ENCODE measurements at regions not wholly inside any gene's neighbourhood (a gene's known extent, or its start where the extent isn't known, plus 50 kb on each side); places are given as distances from the start of the nearest gene placed in this dataset.
"Not testable (repeated sequence)": the region's sequence is repeated elsewhere in the genome, so short reads cannot be mapped to it uniquely, and the experiment has no call there.

- Histone ChIP-seq H3K4me3 (ENCODE audit: insufficient read length, low read depth) (no peak overlapping the region), H3K36me3 (ENCODE audit: insufficient read depth, insufficient read length, low read length) (no peaks in the 10 kb centered on the region), H3K4me1 (ENCODE audit: insufficient read depth, insufficient read length) (no peaks in the 10 kb centered on the region), H3K27me3 (ENCODE audit: insufficient read depth, insufficient read length) (no peaks in the 10 kb centered on the region), H3K9ac (ENCODE audit: insufficient read length, low read depth) (no peak overlapping the region), H3K9me3 (ENCODE audit: insufficient read depth, low read length) (0 out of 2 replicates have a peak, but pooled peaks cover 12% of the 10 kb centered on the region)
- TF ChIP-seq SUZ12 (IDR thresholded peaks at IDR 0.05; ENCODE audit: extremely low read depth, insufficient read depth, insufficient read length) (no peak), YY1 (IDR thresholded peaks at IDR 0.05; ENCODE audit: insufficient read depth, insufficient read length) (no peak), ZNF274 (IDR thresholded peaks at IDR 0.05; ENCODE audit: low read depth, low read length) (no peak)
- DNase-seq (ENCODE audit: low read depth, low spot score) = no peak
These were observed 181.2 kb upstream of the PRSS58 start for GRCh38 chr7:142438923-142439515.

DNA sequence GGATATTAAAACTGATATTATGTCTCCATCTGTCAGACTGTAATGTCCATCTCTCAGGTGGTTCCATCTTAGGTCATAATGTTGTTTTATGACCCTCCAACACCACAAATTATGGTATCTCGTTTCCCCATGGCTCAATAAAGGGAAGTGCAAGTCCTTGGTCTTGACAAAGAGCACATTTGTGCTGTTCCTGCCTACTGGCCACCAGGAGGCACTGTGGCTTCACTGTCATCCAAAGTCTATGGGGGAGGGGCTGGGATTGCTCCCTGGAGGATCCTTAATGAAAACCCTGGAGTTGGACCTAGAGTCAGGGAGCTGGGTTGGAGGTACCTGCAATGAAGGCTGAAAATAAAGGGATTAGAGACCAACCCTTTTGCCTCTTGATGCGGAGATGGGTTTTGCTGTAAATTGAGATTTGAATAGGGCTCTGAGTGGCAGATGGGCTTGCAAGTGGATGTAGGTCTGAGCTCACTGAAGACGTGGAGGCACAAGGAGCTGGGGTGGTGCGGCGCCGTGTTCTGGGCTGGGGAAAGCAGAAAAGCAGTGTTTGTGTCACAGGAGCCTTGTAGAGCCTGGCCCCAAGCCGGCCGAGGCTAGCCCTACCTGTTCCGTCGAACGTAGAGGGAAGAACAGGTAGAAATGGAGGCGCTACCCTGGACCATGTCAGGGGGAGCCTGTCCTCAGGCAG, 180.5 kb upstream of the PRSS58 start:
- Histone ChIP-seq H3K9ac (ENCODE audit: insufficient read length, low read depth) (no peak overlapping the region), H3K4me3 (ENCODE audit: insufficient read length, low read depth) (no peak overlapping the region), H3K9me3 (ENCODE audit: insufficient read depth, low read length) (0 out of 2 replicates have a peak, but pooled peaks cover 12% of the 10 kb centered on the region), H3K27me3 (ENCODE audit: insufficient read depth, insufficient read length) (no peaks in the 10 kb centered on the region), H3K36me3 (ENCODE audit: insufficient read depth, insufficient read length, low read length) (no peaks in the 10 kb centered on the region), H3K4me1 (ENCODE audit: insufficient read depth, insufficient read length) (no peaks in the 10 kb centered on the region)
- peak; percentile 57 for DNase-seq (ENCODE audit: low read depth, low spot score)
- TF ChIP-seq ZNF274 (IDR thresholded peaks at IDR 0.05; ENCODE audit: low read depth, low read length) = no peak
- TF ChIP-seq SUZ12 (IDR thresholded peaks at IDR 0.05; ENCODE audit: extremely low read depth, insufficient read depth, insufficient read length) = no peak
- no peak for TF ChIP-seq YY1 (IDR thresholded peaks at IDR 0.05; ENCODE audit: insufficient read depth, insufficient read length)

- H3K27me3 ChIP-seq (ENCODE audit: insufficient read depth, insufficient read length) = no peaks in the 10 kb centered on the region
- 0 out of 2 replicates have a peak, but pooled peaks cover 12% of the 10 kb centered on the region for H3K9me3 ChIP-seq (ENCODE audit: insufficient read depth, low read length)
- H3K4me1 ChIP-seq (ENCODE audit: insufficient read depth, insufficient read length) = no peaks in the 10 kb centered on the region
- H3K4me3 ChIP-seq (ENCODE audit: insufficient read length, low read depth) = no peak overlapping the region
- no peaks in the 10 kb centered on the region for H3K36me3 ChIP-seq (ENCODE audit: insufficient read depth, insufficient read length, low read length)
- H3K9ac ChIP-seq (ENCODE audit: insufficient read length, low read depth) = no peak overlapping the region
- no peak for TF ChIP-seq SUZ12 (IDR thresholded peaks at IDR 0.05; ENCODE audit: extremely low read depth, insufficient read depth, insufficient read length)
- no peak for DNase-seq (ENCODE audit: low read depth, low spot score)
These were observed 179.9 kb upstream of the PRSS58 start for GRCh38 chr7:142437741-142438140.

DNA sequence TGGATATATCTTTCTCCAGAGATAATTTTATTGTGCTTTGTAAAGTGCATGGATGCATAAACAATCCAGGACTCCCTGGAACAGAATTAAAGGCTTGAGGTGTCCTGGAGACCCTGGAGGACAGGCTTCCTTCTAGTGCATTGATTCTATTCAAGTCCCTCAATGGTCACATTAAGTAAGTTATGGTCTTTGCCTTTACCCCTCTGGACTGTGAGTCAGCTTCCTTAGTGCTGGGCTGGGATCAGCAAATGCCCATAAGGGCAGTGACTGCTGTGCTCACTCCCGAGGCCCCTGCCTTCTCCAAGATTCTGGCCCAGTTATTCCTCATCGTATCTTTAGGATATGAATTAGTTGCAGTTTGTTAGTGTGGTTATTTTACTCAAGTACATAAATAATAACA, 178.7 kb upstream of the PRSS58 start:
- Histone ChIP-seq H3K4me1 (ENCODE audit: insufficient read depth, insufficient read length) (no peaks in the 10 kb centered on the region), H3K4me3 (ENCODE audit: insufficient read length, low read depth) (no peak overlapping the region), H3K27me3 (ENCODE audit: insufficient read depth, insufficient read length) (no peaks in the 10 kb centered on the region), H3K9ac (ENCODE audit: insufficient read length, low read depth) (no peak overlapping the region), H3K9me3 (ENCODE audit: insufficient read depth, low read length) (0 out of 2 replicates have a peak, but pooled peaks cover 12% of the 10 kb centered on the region), H3K36me3 (ENCODE audit: insufficient read depth, insufficient read length, low read length) (no peaks in the 10 kb centered on the region)
- TF ChIP-seq YY1 (IDR thresholded peaks at IDR 0.05; ENCODE audit: insufficient read depth, insufficient read length) (no peak), ZNF274 (IDR thresholded peaks at IDR 0.05; ENCODE audit: low read depth, low read length) (no peak), SUZ12 (IDR thresholded peaks at IDR 0.05; ENCODE audit: extremely low read depth, insufficient read depth, insufficient read length) (no peak)
- no peak for DNase-seq (ENCODE audit: low read depth, low spot score)

- H3K9ac ChIP-seq (ENCODE audit: insufficient read length, low read depth); H3K4me3 ChIP-seq (ENCODE audit: insufficient read length, low read depth); DNase-seq (ENCODE audit: low read depth, low spot score); H3K4me1 ChIP-seq (ENCODE audit: insufficient read depth, insufficient read length); H3K36me3 ChIP-seq (ENCODE audit: insufficient read depth, insufficient read length, low read length); H3K27me3 ChIP-seq (ENCODE audit: insufficient read depth, insufficient read length): not testable (repeated sequence)
- 0 out of 2 replicates have a peak, but pooled peaks cover 12% of the 10 kb centered on the region for H3K9me3 ChIP-seq (ENCODE audit: insufficient read depth, low read length)
These were observed 177.7 kb upstream of the PRSS58 start for GRCh38 chr7:142435606-142436005.

DNA sequence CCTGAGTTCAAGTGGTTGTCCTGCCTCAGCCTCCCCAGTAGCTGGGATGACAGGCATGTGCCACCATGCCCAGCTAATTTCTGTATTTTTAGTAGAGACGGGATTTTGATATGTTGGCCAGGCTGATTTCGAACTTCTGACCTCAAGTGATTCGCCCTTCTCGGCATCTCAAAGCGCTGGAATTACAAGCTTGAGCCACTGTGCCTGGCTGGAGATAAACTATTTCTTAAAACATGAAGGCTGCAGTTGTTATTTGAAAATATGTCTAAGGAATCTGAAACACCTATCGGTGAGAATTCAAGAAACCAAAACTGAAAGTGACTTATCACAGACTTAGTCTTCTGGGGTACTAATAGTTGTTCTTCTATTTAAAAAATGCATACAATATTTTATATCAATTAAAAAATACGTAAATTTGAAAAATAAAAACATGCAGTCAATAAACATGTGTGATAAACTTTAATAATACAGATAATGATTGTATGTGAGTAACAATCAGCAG, 176.9 kb upstream of the PRSS58 start:
- no peaks in the 10 kb centered on the region for H3K27me3 ChIP-seq (ENCODE audit: insufficient read depth, insufficient read length)
- no peaks in the 10 kb centered on the region for H3K4me1 ChIP-seq (ENCODE audit: insufficient read depth, insufficient read length)
- 0 out of 2 replicates have a peak, but pooled peaks cover 12% of the 10 kb centered on the region for H3K9me3 ChIP-seq (ENCODE audit: insufficient read depth, low read length)
- no peak overlapping the region for H3K4me3 ChIP-seq (ENCODE audit: insufficient read length, low read depth)
- TF ChIP-seq ZNF274 (IDR thresholded peaks at IDR 0.05; ENCODE audit: low read depth, low read length) (no peak), SUZ12 (IDR thresholded peaks at IDR 0.05; ENCODE audit: extremely low read depth, insufficient read depth, insufficient read length) (no peak), YY1 (IDR thresholded peaks at IDR 0.05; ENCODE audit: insufficient read depth, insufficient read length) (no peak)
- H3K9ac ChIP-seq (ENCODE audit: insufficient read length, low read depth) = no peak overlapping the region
- DNase-seq (ENCODE audit: low read depth, low spot score) = no peak
- H3K36me3 ChIP-seq (ENCODE audit: insufficient read depth, insufficient read length, low read length) = no peaks in the 10 kb centered on the region

DNA sequence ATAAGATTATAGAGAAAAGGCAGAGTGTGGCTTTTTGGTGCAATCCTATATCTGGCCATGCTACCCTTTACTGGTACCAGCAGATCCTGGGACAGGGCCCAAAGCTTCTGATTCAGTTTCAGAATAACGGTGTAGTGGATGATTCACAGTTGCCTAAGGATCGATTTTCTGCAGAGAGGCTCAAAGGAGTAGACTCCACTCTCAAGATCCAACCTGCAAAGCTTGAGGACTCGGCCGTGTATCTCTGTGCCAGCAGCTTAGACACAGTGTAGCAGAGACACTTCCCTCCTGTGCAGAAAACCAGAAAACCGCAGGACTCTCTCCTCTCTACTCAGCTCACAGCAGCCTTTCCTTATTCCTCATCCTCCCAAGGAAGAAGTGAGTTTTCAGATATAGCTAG, 176.3 kb upstream of the PRSS58 start:
- not testable (repeated sequence) for H3K4me3 ChIP-seq (ENCODE audit: insufficient read length, low read depth); H3K9me3 ChIP-seq (ENCODE audit: insufficient read depth, low read length); DNase-seq (ENCODE audit: low read depth, low spot score); H3K36me3 ChIP-seq (ENCODE audit: insufficient read depth, insufficient read length, low read length); H3K9ac ChIP-seq (ENCODE audit: insufficient read length, low read depth); H3K4me1 ChIP-seq (ENCODE audit: insufficient read depth, insufficient read length); H3K27me3 ChIP-seq (ENCODE audit: insufficient read depth, insufficient read length)
